Spinal cord (tissue), 9 donors: ENCODE measurements at regions not wholly inside any gene's neighbourhood (a gene's known extent, or its start where the extent isn't known, plus 50 kb on each side); places are given as distances from the start of the nearest gene placed in this dataset.
A peak's percentile ranks its signal among the peaks of the same experiment; 100 is the strongest.

Source experiments
- DNase-seq, 6 donors: peaks; one replicate each; pipeline versions ENCODE4 v3.0.0 to v3.0.0-alpha.2; 2013 to 2015; ENCODE audit warnings: low spot score in 6 of 6, low read depth in 4 of 6
- H3K27ac ChIP-seq: one replicate; pipeline ENCODE4 v1.5.1; 2013; ENCODE audit warnings: low read depth, low read length, control low read depth
- H3K27me3 ChIP-seq: one replicate; pipeline ENCODE4 v1.6.1; 2013; ENCODE audit warnings: low read length; ENCODE audit not compliant: control insufficient read depth, insufficient read depth
- H3K36me3 ChIP-seq: one replicate; pipeline ENCODE4 v1.6.1; 2013; ENCODE audit warnings: low read length; ENCODE audit not compliant: control insufficient read depth, insufficient read depth
- H3K4me1 ChIP-seq: one replicate; pipeline ENCODE4 v1.6.1; 2013; ENCODE audit warnings: low read length; ENCODE audit not compliant: control insufficient read depth, insufficient read depth
- H3K4me3 ChIP-seq: one replicate; pipeline ENCODE4 v1.5.1; 2013; ENCODE audit warnings: low read depth, low read length, control low read depth
- H3K9me3 ChIP-seq: one replicate; pipeline ENCODE4 v1.6.1; 2013; ENCODE audit warnings: low read length; ENCODE audit not compliant: control insufficient read depth, insufficient read depth
- WGBS: methylation state at CpG from one replicate; pipeline ENCODE4 v1.1.5; 2013; ENCODE audit warnings: missing lambda C conversion rate; ENCODE audit not compliant: insufficient coverage; 5-methylcytosine and 5-hydroxymethylcytosine counted together
- donor health status: healthy.

DNA sequence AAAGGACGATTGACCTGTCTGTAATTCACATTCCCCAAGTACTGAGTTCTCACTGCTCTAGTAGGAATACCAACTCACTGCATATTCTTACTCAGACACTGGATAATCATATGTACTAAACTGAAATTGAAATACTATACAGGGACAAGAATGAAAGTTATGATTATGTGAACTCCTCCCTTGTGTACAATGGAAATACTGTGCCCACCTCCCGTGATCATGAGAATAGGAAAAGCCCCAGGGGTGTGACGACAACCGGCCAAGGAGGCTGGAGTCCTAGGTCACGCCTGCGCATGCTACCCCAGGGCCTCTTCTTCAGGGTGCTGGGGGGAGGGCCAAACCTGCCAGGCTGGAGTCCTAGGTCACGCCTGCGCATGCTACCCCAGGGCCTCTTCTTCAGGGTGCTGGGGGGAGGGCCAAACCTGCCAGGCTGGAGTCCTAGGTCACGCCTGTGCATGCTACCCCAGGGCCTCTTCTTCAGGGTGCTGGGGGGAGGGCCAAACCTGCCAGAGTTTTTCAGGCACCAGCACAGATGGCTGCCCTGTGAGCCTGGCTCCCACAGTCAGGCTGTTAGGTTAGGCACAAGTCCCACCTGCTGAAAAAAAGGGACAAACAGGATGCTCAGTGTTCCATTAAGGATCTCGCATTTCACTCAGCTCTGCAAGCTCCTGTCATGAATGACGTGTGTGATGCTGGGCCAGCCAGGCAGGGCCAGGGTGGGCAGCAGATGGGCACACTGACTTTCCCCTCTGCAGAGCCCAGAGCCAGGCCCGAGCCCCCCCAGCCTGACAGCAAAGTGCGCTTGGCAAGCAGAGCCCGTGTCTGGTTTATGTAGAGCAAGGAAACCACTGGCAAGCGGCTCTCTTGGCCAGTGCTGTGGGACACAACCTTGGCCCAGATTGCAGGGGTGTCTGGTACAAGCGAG lies 107.7 kb downstream of the FOXF2 start:
- Histone ChIP-seq H3K36me3 (no peaks in the 10 kb centered on the region), H3K4me1 (peaks cover 29% of the 10 kb centered on the region), H3K9me3 (no peaks in the 10 kb centered on the region), H3K4me3 (no peak overlapping the region), H3K27ac (peak overlapping the region; percentile 16), H3K27me3 (no peaks in the 10 kb centered on the region)
- WGBS = 43% methylated on average over 13 of the region's 16 CpGs
- peak in 5 of 6 donors; percentile 28 to 89 (median 35) for DNase-seq

DNA sequence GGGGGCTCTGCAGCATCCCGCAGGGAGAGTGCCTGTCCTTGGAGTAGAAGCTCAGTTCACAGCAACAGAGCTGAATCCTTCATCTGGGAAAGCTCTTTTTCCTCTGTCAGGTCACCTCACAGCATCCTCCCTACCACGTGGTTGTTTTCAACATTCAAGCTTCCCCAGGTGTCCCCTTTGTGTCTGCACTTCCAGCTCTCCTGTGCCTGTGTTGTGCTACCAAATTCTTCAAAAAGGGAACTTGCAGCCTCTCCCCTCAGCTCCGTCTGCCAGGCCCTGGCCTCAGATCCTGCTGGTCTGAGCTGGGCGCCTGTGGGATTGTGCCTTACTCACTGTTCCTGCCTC lies 108.4 kb downstream of the FOXF2 start:
- H3K27ac ChIP-seq = peak overlapping the region; percentile 16
- no peaks in the 10 kb centered on the region for H3K36me3 ChIP-seq
- DNase-seq = peak in 3 of 6 donors; percentile 20 to 75 (median 41)
- H3K9me3 ChIP-seq = no peaks in the 10 kb centered on the region
- peaks cover 29% of the 10 kb centered on the region for H3K4me1 ChIP-seq
- 24% methylated on average over 4 of the region's 4 CpGs for WGBS
- H3K4me3 ChIP-seq = no peak overlapping the region
- no peaks in the 10 kb centered on the region for H3K27me3 ChIP-seq

DNA sequence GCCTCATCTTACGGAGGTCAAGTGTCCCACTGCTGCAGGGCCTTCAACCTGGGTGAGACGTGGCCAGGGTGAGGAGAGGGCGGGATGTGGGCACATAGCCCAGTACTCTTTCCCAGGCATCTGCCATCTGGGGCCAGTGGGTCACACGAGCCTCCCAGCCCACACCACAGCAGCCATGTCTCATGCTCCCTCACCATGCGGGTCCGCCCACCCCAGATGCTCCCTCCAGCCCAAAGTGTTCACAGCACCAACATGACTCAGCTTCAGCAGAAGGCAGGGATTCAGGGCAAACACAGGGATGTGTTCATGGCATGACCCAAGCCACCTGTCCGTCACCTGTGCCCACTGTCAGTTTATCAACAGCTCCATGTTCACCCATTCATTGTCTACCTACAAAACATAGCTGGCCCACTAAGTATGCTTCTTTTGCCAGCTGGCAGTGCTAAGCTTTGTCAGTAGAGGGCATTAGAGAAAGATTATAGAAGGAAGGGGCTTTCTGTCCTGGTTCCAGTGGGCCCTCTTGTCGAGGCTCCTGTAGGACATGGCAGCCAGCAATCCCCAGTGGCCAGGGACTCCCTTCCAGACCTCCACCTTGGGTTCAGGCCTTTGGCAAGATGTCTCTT lies 109.2 kb downstream of the FOXF2 start:
- H3K27me3 ChIP-seq = no peaks in the 10 kb centered on the region
- DNase-seq = no peak
- 87% methylated on average over 7 of the region's 8 CpGs for WGBS
- H3K27ac ChIP-seq = no peak overlapping the region
- no peaks in the 10 kb centered on the region for H3K36me3 ChIP-seq
- peaks cover 29% of the 10 kb centered on the region for H3K4me1 ChIP-seq
- no peak overlapping the region for H3K4me3 ChIP-seq
- H3K9me3 ChIP-seq = no peaks in the 10 kb centered on the region

DNA sequence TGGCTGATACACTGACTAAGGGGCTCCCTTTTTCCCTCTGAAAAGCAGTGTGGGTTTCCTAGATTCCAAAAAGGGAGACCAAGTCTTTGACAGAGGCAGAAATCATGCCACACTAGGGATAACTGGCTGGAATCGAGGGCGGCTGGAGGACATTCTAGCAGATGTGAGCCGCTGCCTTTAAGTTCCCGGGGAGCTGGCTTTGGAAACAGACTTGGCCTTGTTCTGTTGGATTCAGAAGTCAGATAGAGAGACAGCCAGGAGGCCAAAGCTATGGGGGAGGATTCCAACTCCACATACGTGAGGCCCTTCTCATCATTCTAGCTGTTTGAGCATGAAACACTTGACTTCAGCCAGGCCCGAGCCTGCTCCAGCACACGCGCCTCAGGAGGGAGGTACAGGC lies 109.9 kb upstream of the FOXC1 start:
- Histone ChIP-seq H3K27ac (peak overlapping the region; percentile 52), H3K4me3 (no peak overlapping the region), H3K4me1 (peaks cover 32% of the 10 kb centered on the region), H3K36me3 (no peaks in the 10 kb centered on the region), H3K27me3 (no peaks in the 10 kb centered on the region), H3K9me3 (no peaks in the 10 kb centered on the region)
- peak in 3 of 6 donors; percentile 22 to 70 (median 44) for DNase-seq
- WGBS = 45% methylated on average over 4 of the region's 8 CpGs

DNA sequence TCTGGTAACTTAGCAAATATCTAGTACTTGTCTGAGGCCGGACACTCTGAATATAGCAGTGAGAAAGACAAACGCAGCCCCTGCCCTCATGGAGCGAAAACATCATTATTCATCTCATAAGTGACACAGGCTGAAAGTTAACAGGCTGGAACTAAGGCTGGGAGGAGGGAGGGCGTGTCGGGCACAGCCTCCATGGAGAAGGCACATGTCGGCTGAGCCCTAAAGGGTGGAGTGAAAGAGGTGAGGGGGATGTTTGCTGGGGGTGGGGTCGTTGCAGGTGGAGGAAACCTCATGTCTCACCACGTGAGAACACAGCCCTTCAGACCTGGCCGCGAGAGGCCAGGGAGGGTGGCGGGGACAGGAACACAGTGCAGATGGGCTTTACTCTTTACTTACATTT lies 108.8 kb upstream of the FOXC1 start:
- Histone ChIP-seq H3K9me3 (no peaks in the 10 kb centered on the region), H3K36me3 (no peaks in the 10 kb centered on the region)
- WGBS = no CpG with 5 or more reads among the region's 11 CpGs

DNA sequence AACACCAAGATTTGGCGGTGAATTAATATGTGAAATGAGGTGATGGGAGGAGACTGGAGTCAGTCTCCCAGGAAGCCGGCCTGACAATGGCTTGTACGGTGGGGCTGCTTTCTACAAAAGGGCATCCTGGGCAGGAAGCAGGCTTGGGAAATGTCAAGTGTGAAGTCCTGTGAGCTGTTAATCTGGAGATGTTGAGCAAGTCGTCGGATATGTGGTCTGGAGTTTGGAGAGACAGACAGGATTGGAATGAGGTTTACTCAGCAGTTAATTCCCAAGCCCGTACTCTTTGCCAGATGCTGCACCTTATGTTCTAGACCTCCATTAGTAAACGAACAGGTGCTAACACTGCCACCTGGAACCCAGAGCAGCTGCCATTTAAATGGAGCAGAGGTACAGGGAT lies 107.7 kb upstream of the FOXC1 start:
- H3K27ac ChIP-seq = no peak overlapping the region
- no peaks in the 10 kb centered on the region for H3K27me3 ChIP-seq
- WGBS = 87% methylated on average over 6 of the region's 7 CpGs
- DNase-seq = no peak
- H3K9me3 ChIP-seq = no peaks in the 10 kb centered on the region
- H3K36me3 ChIP-seq = no peaks in the 10 kb centered on the region
- peaks cover 29% of the 10 kb centered on the region for H3K4me1 ChIP-seq
- no peak overlapping the region for H3K4me3 ChIP-seq

More for the DNA sequence above, 108.8 kb upstream of the FOXC1 start:
- H3K4me3 ChIP-seq = no peak overlapping the region
- no peak overlapping the region for H3K27ac ChIP-seq
- DNase-seq = no peak
- H3K4me1 ChIP-seq = peaks cover 32% of the 10 kb centered on the region
- no peaks in the 10 kb centered on the region for H3K27me3 ChIP-seq

DNA sequence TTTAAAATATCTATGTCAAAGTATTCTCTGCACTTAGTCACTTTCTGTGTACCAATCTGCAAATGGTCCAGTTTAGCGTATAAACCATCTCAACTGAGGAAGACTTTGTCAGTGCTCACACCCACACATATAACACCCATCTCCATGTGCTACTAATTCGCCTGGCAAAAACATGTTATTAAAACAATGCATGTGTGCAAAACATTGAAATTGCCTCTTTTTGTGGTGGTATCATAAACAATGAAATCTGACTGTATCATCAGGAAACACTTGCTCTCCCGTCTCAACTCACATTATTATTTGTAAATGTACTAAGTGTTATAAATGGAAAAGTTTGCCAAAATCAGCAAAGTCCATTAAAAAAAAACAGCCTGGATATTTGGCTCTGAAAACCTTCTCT lies 105.9 kb upstream of the FOXC1 start:
- Histone ChIP-seq H3K27me3 (no peaks in the 10 kb centered on the region), H3K27ac (no peak overlapping the region), H3K4me1 (peaks cover 13% of the 10 kb centered on the region), H3K36me3 (no peaks in the 10 kb centered on the region), H3K9me3 (no peaks in the 10 kb centered on the region), H3K4me3 (no peak overlapping the region)
- no CpG with 5 or more reads among the region's 3 CpGs for WGBS
- no peak for DNase-seq

DNA sequence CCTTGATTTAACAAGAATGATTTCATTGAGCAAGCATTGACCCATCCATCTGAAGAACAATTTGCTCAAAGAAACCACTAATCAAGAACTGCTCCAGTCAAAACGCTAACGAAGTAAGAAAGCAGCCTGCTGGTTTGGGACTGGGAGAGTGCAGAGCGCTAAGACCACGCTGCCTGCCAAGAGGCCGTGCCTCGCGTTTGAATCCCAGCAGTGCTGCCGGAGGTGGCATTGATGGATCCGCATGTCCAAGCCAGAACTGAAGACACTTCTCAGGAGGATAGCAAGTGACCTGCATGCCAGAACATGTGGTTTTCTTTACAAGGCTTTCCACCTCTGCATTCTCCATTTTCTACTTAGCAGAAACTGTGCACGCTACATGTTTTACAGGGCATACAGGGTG lies 105.2 kb upstream of the FOXC1 start:
- 45% methylated on average over 10 of the region's 10 CpGs for WGBS

DNA sequence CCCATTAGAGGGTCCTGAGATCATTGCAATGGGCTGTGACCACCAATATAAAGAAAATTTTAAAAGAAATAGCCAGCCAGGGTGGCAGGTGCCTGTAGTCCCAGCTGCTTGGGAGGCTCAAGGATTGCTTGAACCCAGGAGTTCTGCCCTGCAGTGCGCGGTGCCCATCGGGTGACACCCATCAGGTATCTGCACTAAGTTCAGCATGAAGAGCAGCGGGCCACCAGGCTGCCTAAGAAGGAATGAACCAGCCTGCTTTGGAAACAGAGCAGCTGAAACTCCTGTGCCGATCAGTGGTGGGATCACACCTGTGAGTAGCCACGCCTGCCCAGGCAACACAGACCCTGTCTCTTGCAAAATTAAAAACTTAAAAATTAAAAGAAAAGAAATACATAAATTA lies 102.5 kb upstream of the FOXC1 start:
- 97% methylated on average over 3 of the region's 6 CpGs for WGBS
- Histone ChIP-seq H3K4me1 (peaks cover 3% of the 10 kb centered on the region), H3K27ac (no peak overlapping the region), H3K9me3 (peaks cover 3% of the 10 kb centered on the region), H3K36me3 (no peaks in the 10 kb centered on the region), H3K4me3 (no peak overlapping the region), H3K27me3 (no peaks in the 10 kb centered on the region)
- DNase-seq = no peak

More for the DNA sequence above, 105.2 kb upstream of the FOXC1 start:
- DNase-seq = peak in 1 of 6 donors; percentile 48
- Histone ChIP-seq H3K4me1 (peaks cover 9% of the 10 kb centered on the region), H3K27ac (no peak overlapping the region), H3K9me3 (peaks cover 3% of the 10 kb centered on the region), H3K4me3 (no peak overlapping the region), H3K27me3 (no peaks in the 10 kb centered on the region), H3K36me3 (no peaks in the 10 kb centered on the region)

DNA sequence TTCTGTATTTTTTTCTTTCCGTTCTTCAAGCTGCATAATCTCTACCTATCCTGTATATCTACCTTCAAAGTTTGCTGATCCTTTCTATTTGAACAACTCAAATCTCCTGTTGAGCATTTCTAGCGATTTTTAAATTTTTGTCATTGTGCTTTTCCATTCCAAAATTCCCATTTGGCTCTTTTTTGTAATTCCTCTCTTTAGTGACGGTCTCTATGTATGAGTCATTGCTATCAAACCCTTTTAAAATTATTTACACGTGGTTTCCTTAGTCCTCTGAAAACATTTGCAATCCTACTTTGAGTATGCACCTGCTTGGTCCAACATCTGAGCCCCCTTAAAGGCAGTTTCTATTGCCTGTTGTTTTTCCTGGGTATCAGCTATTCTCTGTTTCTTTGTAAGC lies 100.5 kb upstream of the FOXC1 start:
- WGBS = 94% methylated on average over 3 of the region's 4 CpGs
- H3K4me3 ChIP-seq = no peak overlapping the region
- no peaks in the 10 kb centered on the region for H3K36me3 ChIP-seq
- no peak for DNase-seq
- peaks cover 3% of the 10 kb centered on the region for H3K4me1 ChIP-seq
- H3K9me3 ChIP-seq = peaks cover 3% of the 10 kb centered on the region
- H3K27me3 ChIP-seq = no peaks in the 10 kb centered on the region
- H3K27ac ChIP-seq = no peak overlapping the region
